ENCODE measurements at regions not wholly inside any gene's neighbourhood (a gene's known extent, or its start where the extent isn't known, plus 50 kb on each side); places are given as distances from the start of the nearest gene placed in this dataset.
"Not testable (repeated sequence)": the region's sequence is repeated elsewhere in the genome, so short reads cannot be mapped to it uniquely, and the experiment has no call there.

- no peak for DNase-seq
- no peaks in the 10 kb centered on the region for H3K36me3 ChIP-seq
- no peak overlapping the region for H3K4me3 ChIP-seq (ENCODE audit: low read depth, low read length)
- H3K27me3 ChIP-seq (ENCODE audit: insufficient read depth, low read depth, severe bottlenecking), result no peaks in the 10 kb centered on the region
- H3K9me3 ChIP-seq (ENCODE audit: severe bottlenecking), result no peaks in the 10 kb centered on the region
- H3K27ac ChIP-seq, result no peak overlapping the region
- TF ChIP-seq CTCF (IDR thresholded peaks at IDR 0.05; ENCODE audit: low read depth, low read length), result no peak
These were observed 501.7 kb upstream of the ARPP21 start for GRCh38 chr3:35137612-35138011.

- DNase-seq, result no peak
- Histone ChIP-seq H3K9me3 (ENCODE audit: severe bottlenecking) (no peaks in the 10 kb centered on the region), H3K36me3 (no peaks in the 10 kb centered on the region), H3K27me3 (ENCODE audit: insufficient read depth, low read depth, severe bottlenecking) (no peaks in the 10 kb centered on the region), H3K4me3 (ENCODE audit: low read depth, low read length) (no peak overlapping the region), H3K27ac (no peak overlapping the region)
- no peak for TF ChIP-seq CTCF (IDR thresholded peaks at IDR 0.05; ENCODE audit: low read depth, low read length)
These were observed 497.9 kb upstream of the ARPP21 start for GRCh38 chr3:35141406-35141805.

GRCh38 chr3:35144011-35144410 lies 495.3 kb upstream of the ARPP21 start:
- DNase-seq, result no peak
- Histone ChIP-seq H3K36me3 (no peaks in the 10 kb centered on the region), H3K9me3 (ENCODE audit: severe bottlenecking) (no peaks in the 10 kb centered on the region), H3K4me3 (ENCODE audit: low read depth, low read length) (no peak overlapping the region), H3K27ac (no peak overlapping the region), H3K27me3 (ENCODE audit: insufficient read depth, low read depth, severe bottlenecking) (no peaks in the 10 kb centered on the region)
- no peak for TF ChIP-seq CTCF (IDR thresholded peaks at IDR 0.05; ENCODE audit: low read depth, low read length)

GRCh38 chr3:35146256-35147035 lies 492.9 kb upstream of the ARPP21 start:
- H3K9me3 ChIP-seq (ENCODE audit: severe bottlenecking); H3K4me3 ChIP-seq (ENCODE audit: low read depth, low read length); H3K36me3 ChIP-seq; H3K27me3 ChIP-seq (ENCODE audit: insufficient read depth, low read depth, severe bottlenecking); H3K27ac ChIP-seq; DNase-seq: not testable (repeated sequence)

GRCh38 chr3:35183927-35184675 lies 455.2 kb upstream of the ARPP21 start:
- Histone ChIP-seq H3K9me3 (ENCODE audit: severe bottlenecking) (peaks cover 6% of the 10 kb centered on the region), H3K27me3 (ENCODE audit: insufficient read depth, low read depth, severe bottlenecking) (no peaks in the 10 kb centered on the region), H3K27ac (no peak overlapping the region), H3K36me3 (no peaks in the 10 kb centered on the region), H3K4me3 (ENCODE audit: low read depth, low read length) (no peak overlapping the region)
- no peak for TF ChIP-seq CTCF (IDR thresholded peaks at IDR 0.05; ENCODE audit: low read depth, low read length)
- DNase-seq, result no peak

- H3K36me3 ChIP-seq, result no peaks in the 10 kb centered on the region
- H3K27me3 ChIP-seq (ENCODE audit: insufficient read depth, low read depth, severe bottlenecking), result no peaks in the 10 kb centered on the region
- DNase-seq, result no peak
- TF ChIP-seq CTCF (IDR thresholded peaks at IDR 0.05; ENCODE audit: low read depth, low read length), result no peak
- H3K9me3 ChIP-seq (ENCODE audit: severe bottlenecking), result peaks cover 6% of the 10 kb centered on the region
- H3K4me3 ChIP-seq (ENCODE audit: low read depth, low read length), result no peak overlapping the region
- no peak overlapping the region for H3K27ac ChIP-seq
These were observed 454.6 kb upstream of the ARPP21 start for GRCh38 chr3:35184775-35185174.

Measured in WERI-Rb-1 (cell line).